Mucosa of descending colon (tissue), 3 donors: ENCODE measurements at regions not wholly inside any gene's neighbourhood (a gene's known extent, or its start where the extent isn't known, plus 50 kb on each side); places are given as distances from the start of the nearest gene placed in this dataset.

Experiments used
- ATAC-seq: fragments of 200-7000 bp; cut with Tn5 transposase; one replicate; pipeline ENCODE4 v1.9.1; 2020; ENCODE audit warnings: mild to moderate bottlenecking, moderate library complexity
- DNase-seq, 3 donors: peaks; one replicate each; pipeline ENCODE4 v3.0.0-alpha.2; 2020
- H3K36me3 ChIP-seq: fragments of 200-600 bp; one replicate; pipeline ENCODE4 v1.8.0; 2021; ENCODE audit warnings: low read depth, mild to moderate bottlenecking
- H3K4me1 ChIP-seq: fragments of 200-600 bp; one replicate; pipeline ENCODE4 v1.8.0; 2021; ENCODE audit warnings: low read depth, mild to moderate bottlenecking
- H3K4me3 ChIP-seq: fragments of 200-600 bp; one replicate; pipeline ENCODE4 v1.8.0; 2021; ENCODE audit warnings: mild to moderate bottlenecking
- H3K9me3 ChIP-seq: fragments of 200-600 bp; one replicate; pipeline ENCODE4 v1.8.0; 2021; ENCODE audit warnings: mild to moderate bottlenecking
- intact Hi-C, 2 donors: fragments of 100-400 bp; cut with DNase I in 1 of 2; cut with micrococcal nuclease in 1 of 2; formaldehyde crosslinking; loops; one replicate each; pipeline versions ENCODE4 v1.11.0 to v1.11.1; 2022; cut with DNase I, micrococcal nuclease
- TF ChIP-seq, protein P1 (sequence below): fragments of 200-600 bp; IDR thresholded peaks from one replicate; pipeline ENCODE4 v1.8.0; 2022; ENCODE audit warnings: antibody characterized with exemption, mild to moderate bottlenecking
- donor health status: DM: no; HTN: no; CAD: no; lungs with moderate emphysema.
- donor health status: DM: no; HTN: no; CAD: no.
- donor health status: DM: no; HTN: yes; CAD: no.

DNA sequence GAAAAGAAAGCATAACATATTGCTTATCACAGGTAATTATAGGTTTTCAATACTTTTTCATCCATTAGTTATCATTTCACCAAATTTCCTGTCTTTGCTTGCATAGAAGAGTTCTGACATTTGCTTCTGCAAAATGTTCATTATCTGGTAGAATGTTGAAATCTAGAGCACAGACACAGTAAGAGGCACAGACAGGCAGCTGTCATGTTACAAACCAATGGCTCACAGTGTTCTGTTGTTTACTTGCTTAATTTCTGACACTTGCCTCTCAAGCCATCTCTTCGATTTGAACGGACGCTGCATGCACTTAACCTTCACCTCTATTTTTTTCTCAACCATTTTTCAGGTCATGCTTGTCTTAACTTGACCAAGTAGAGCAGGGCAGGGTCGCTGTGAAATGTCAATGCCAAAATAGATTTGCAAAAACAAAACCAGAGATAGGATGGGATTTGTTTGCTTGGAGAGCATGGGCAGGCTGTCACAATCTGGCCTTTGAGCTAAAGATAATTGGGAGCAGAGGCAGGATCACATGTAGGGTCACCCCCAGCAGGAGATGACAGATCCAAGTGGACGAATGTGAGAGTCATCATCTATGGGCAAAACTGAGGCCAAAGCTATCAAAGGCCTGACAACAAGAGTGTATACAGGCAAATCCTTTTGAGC, 292.3 kb downstream of the SMARCA1 start:
- Histone ChIP-seq H3K4me3 (no peak overlapping the region), H3K9me3 (no peaks in the 10 kb centered on the region), H3K36me3 (no peaks in the 10 kb centered on the region), H3K4me1 (no peaks in the 10 kb centered on the region)
- TF ChIP-seq, protein P1, sequence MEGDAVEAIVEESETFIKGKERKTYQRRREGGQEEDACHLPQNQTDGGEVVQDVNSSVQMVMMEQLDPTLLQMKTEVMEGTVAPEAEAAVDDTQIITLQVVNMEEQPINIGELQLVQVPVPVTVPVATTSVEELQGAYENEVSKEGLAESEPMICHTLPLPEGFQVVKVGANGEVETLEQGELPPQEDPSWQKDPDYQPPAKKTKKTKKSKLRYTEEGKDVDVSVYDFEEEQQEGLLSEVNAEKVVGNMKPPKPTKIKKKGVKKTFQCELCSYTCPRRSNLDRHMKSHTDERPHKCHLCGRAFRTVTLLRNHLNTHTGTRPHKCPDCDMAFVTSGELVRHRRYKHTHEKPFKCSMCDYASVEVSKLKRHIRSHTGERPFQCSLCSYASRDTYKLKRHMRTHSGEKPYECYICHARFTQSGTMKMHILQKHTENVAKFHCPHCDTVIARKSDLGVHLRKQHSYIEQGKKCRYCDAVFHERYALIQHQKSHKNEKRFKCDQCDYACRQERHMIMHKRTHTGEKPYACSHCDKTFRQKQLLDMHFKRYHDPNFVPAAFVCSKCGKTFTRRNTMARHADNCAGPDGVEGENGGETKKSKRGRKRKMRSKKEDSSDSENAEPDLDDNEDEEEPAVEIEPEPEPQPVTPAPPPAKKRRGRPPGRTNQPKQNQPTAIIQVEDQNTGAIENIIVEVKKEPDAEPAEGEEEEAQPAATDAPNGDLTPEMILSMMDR = no peak
- intact Hi-C loops = no loop called here
- no peak for DNase-seq
- no peak for ATAC-seq

DNA sequence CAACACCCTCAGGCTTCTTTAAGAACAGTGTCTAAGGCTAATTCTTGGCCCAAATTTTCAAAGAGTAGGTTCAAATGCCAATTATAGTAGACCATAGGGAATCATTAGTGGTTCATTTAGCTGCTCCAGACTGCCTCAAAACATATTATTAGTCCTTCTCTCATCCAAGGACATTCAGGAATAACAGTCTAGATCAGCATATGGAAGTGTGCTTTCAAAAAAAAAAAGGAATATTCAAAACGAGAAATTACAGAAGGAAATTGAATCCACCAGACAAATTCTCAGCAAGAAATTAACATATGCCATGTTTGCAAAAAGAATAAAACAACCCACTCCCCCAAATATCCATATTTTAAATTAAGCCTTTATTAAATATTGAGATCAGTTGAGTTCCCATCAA, 293.1 kb downstream of the SMARCA1 start:
- intact Hi-C loops = no loop called here
- Histone ChIP-seq H3K4me3 (no peak overlapping the region), H3K9me3 (no peaks in the 10 kb centered on the region), H3K36me3 (no peaks in the 10 kb centered on the region), H3K4me1 (no peaks in the 10 kb centered on the region)
- TF ChIP-seq, protein P1 = no peak
- ATAC-seq (no peak), DNase-seq (no peak)

DNA sequence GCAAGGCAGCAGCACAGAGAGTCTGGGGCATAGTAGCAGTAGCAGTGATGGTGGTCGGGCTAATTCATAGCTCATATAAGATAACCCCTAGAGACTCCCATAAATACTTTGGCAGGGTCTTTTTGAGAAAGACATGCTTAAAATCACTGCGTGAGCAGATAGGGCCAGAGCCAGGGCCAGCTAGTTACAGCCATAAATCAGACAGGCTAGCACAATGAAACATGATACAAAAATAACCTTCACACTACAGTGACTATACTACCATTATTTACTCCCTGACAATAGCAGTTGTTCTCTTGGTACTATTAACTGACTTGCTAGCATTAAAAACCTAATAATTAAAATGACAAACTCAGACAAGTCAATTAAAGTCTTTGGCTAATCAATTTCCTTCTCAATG, 295.9 kb downstream of the SMARCA1 start:
- TF ChIP-seq, protein P1 = no peak
- Histone ChIP-seq H3K4me3 (no peak overlapping the region), H3K4me1 (no peaks in the 10 kb centered on the region), H3K9me3 (no peaks in the 10 kb centered on the region), H3K36me3 (no peaks in the 10 kb centered on the region)
- intact Hi-C loops = no loop called here
- DNase-seq (no peak), ATAC-seq (no peak)

GRCh38 chrX:129193357-129193756, 329.9 kb downstream of the SMARCA1 start:
- H3K4me1 ChIP-seq = no peaks in the 10 kb centered on the region
- DNase-seq (peak in 2 of 3 donors; percentile 29 to 41), ATAC-seq (no peak)
- H3K4me3 ChIP-seq = no peak overlapping the region
- H3K36me3 ChIP-seq = no peaks in the 10 kb centered on the region
- intact Hi-C loops = no loop called here
- H3K9me3 ChIP-seq = no peaks in the 10 kb centered on the region
- TF ChIP-seq, protein P1 = no peak

DNA sequence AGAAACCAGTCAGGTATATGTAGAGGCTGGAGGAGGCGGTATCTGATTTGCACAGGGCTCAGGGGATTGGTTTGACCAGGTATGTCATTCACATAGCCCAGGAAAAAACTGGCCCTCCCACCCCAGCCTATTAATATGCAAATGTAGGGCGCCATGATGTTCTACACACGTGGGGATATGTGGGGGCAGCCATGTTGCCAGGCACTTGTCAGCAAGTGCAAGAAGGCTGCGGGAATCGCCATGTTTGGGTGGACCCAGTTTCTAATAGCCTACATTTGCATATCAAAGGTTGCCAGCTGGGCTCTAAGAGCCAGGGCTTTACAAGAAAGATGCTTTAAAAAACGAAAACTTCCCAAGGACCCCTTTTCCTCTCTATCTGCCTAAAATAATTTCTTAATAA, 335.1 kb downstream of the SMARCA1 start:
- intact Hi-C loops = no loop called here
- TF ChIP-seq, protein P1 = no peak
- ATAC-seq (no peak), DNase-seq (no peak)
- Histone ChIP-seq H3K9me3 (no peaks in the 10 kb centered on the region), H3K36me3 (no peaks in the 10 kb centered on the region), H3K4me1 (no peaks in the 10 kb centered on the region), H3K4me3 (no peak overlapping the region)

DNA sequence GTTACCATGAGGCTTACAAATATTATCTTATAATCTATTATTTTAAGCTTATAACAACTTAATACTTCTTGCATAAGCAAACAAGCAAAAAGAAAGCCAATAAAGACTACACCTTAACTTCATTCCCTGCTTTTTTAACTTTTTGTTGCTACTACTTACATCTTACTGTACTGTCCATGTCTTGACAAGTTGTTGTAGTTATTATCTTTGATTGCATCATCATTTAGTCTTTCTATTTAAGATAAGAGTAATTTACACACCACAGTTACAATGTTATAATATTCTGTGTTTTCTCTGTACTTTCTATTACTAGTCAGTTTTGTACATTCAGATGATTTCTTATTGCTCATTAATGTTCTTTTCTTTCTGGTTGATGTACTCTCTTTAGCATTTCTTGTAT, 346.6 kb downstream of the SMARCA1 start:
- Histone ChIP-seq H3K9me3 (no peaks in the 10 kb centered on the region), H3K4me3 (no peak overlapping the region), H3K36me3 (no peaks in the 10 kb centered on the region), H3K4me1 (no peaks in the 10 kb centered on the region)
- TF ChIP-seq, protein P1 = no peak
- ATAC-seq (no peak), DNase-seq (no peak)
- intact Hi-C loops = no loop called here
